ENCODE measurements at regions not wholly inside any gene's neighbourhood (a gene's known extent, or its start where the extent isn't known, plus 50 kb on each side); places are given as distances from the start of the nearest gene placed in this dataset.

- no peak for DNase-seq (ENCODE audit: low read depth)
- no peak for TF ChIP-seq CTCF (IDR thresholded peaks at IDR 0.05; ENCODE audit: control insufficient read depth, insufficient read depth, low read depth, low read length, missing control alignments)
Observed at GRCh38 chr12:126889501-126889900, 1377.5 kb upstream of the TMEM132C start.

GRCh38 chr12:126890097-126890496 lies 1376.9 kb upstream of the TMEM132C start:
- TF ChIP-seq CTCF (IDR thresholded peaks at IDR 0.05; ENCODE audit: control insufficient read depth, insufficient read depth, low read depth, low read length, missing control alignments): no peak
- H3K4me3 ChIP-seq (ENCODE audit: control insufficient read depth, low read depth, low read length): no peak overlapping the region
- no peak for DNase-seq (ENCODE audit: low read depth)

More at GRCh38 chr12:126889501-126889900, 1377.5 kb upstream of the TMEM132C start:
- no peak overlapping the region for H3K4me3 ChIP-seq (ENCODE audit: control insufficient read depth, low read depth, low read length)

- DNase-seq (ENCODE audit: low read depth): no peak
- H3K4me3 ChIP-seq (ENCODE audit: control insufficient read depth, low read depth, low read length): no peak overlapping the region
- TF ChIP-seq CTCF (IDR thresholded peaks at IDR 0.05; ENCODE audit: control insufficient read depth, insufficient read depth, low read depth, low read length, missing control alignments): no peak
Observed at GRCh38 chr12:126891789-126892188, 1375.2 kb upstream of the TMEM132C start.

- DNase-seq (ENCODE audit: low read depth): no peak
- H3K4me3 ChIP-seq (ENCODE audit: control insufficient read depth, low read depth, low read length): no peak overlapping the region
- TF ChIP-seq CTCF (IDR thresholded peaks at IDR 0.05; ENCODE audit: control insufficient read depth, insufficient read depth, low read depth, low read length, missing control alignments): no peak
Observed at GRCh38 chr12:126895951-126896913, 1370.7 kb upstream of the TMEM132C start.

GRCh38 chr12:126897102-126897501 lies 1369.9 kb upstream of the TMEM132C start:
- no peak overlapping the region for H3K4me3 ChIP-seq (ENCODE audit: control insufficient read depth, low read depth, low read length)
- DNase-seq (ENCODE audit: low read depth): no peak
- TF ChIP-seq CTCF (IDR thresholded peaks at IDR 0.05; ENCODE audit: control insufficient read depth, insufficient read depth, low read depth, low read length, missing control alignments): no peak

GRCh38 chr12:126897778-126898177 lies 1369.2 kb upstream of the TMEM132C start:
- DNase-seq (ENCODE audit: low read depth): no peak
- TF ChIP-seq CTCF (IDR thresholded peaks at IDR 0.05; ENCODE audit: control insufficient read depth, insufficient read depth, low read depth, low read length, missing control alignments): no peak
- H3K4me3 ChIP-seq (ENCODE audit: control insufficient read depth, low read depth, low read length): no peak overlapping the region
